ENCODE measurements at regions not wholly inside any gene's neighbourhood (a gene's known extent, or its start where the extent isn't known, plus 50 kb on each side); places are given as distances from the start of the nearest gene placed in this dataset.

DNA sequence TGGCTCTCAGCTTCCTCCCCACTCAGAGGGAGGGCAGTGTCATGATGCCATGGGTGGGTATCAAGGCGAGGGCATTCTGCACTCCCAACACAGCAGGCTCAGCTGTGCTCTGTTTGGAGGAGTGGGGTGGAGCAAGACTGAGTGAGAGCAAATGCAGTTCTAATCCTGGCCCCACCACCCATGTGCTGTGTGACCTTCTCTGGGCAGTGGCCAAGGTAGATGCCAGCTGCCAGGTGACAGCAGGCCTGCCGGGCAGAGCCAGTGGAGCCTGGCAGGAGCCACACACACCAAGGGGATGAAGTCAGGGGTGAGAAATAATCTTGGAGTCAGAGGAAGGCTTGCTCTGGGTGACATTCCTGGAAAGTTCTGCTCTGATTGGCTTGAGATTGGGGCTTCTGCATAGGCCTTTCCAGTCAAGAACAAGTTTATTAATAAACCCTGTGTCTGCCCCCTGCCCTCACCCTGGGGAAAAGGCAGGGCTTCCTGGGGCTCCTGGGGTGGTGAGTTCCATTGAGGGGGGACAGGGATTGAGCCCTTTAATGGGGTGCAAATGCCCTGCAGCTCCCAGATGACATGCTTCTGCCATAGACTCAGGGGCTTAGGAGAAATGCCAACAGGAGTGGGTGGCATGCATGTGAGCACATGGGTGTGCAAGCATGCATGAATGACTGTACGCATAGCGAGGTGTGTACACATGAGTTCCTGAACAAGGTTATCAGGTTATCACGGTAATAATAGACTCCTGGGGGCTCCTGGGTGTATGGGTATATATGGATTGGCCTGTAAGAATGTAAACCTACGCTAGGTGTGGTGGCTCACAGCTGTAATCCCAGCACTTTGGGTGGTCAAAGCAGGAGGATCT, 134.2 kb downstream of the MRPL14 start:
- Histone ChIP-seq H3K36me3 (ENCODE audit: insufficient read depth, low read length) (no peaks in the 10 kb centered on the region), H3K9me3 (ENCODE audit: insufficient read depth, low read depth, low read length) (no peaks in the 10 kb centered on the region), H3K4me3 (ENCODE audit: low read length, poor library complexity, severe bottlenecking) (no peak overlapping the region), H2AFZ (ENCODE audit: low read length) (no peak overlapping the region), H4K20me1 (ENCODE audit: insufficient read depth, low read length, poor library complexity, severe bottlenecking) (no peaks in the 10 kb centered on the region), H3K4me2 (ENCODE audit: low read depth, low read length, poor library complexity, severe bottlenecking) (no peak overlapping the region), H3K27me3 (ENCODE audit: insufficient read depth, low read length, poor library complexity, severe bottlenecking) (no peaks in the 10 kb centered on the region), H3K4me1 (ENCODE audit: insufficient read depth, low read length, poor library complexity, severe bottlenecking) (peaks cover 6% of the 10 kb centered on the region), H3K79me2 (ENCODE audit: insufficient read depth, low read length) (no peaks in the 10 kb centered on the region), H3K9ac (ENCODE audit: low read depth, low read length, poor library complexity, severe bottlenecking) (no peak overlapping the region), H3K9me2 (replicated peaks; ENCODE audit: low read depth, low read length) (no peaks in the 10 kb centered on the region), H3F3A (ENCODE audit: low read depth) (no peaks in the 10 kb centered on the region)
- no peak for TF ChIP-seq EZH2phosphoT487 (IDR thresholded peaks at IDR 0.05; ENCODE audit: borderline replicate concordance)
- TF ChIP-seq, protein P1, sequence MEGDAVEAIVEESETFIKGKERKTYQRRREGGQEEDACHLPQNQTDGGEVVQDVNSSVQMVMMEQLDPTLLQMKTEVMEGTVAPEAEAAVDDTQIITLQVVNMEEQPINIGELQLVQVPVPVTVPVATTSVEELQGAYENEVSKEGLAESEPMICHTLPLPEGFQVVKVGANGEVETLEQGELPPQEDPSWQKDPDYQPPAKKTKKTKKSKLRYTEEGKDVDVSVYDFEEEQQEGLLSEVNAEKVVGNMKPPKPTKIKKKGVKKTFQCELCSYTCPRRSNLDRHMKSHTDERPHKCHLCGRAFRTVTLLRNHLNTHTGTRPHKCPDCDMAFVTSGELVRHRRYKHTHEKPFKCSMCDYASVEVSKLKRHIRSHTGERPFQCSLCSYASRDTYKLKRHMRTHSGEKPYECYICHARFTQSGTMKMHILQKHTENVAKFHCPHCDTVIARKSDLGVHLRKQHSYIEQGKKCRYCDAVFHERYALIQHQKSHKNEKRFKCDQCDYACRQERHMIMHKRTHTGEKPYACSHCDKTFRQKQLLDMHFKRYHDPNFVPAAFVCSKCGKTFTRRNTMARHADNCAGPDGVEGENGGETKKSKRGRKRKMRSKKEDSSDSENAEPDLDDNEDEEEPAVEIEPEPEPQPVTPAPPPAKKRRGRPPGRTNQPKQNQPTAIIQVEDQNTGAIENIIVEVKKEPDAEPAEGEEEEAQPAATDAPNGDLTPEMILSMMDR (conservative IDR thresholded peaks at IDR 0.05; ENCODE audit: low read length): no peak

DNA sequence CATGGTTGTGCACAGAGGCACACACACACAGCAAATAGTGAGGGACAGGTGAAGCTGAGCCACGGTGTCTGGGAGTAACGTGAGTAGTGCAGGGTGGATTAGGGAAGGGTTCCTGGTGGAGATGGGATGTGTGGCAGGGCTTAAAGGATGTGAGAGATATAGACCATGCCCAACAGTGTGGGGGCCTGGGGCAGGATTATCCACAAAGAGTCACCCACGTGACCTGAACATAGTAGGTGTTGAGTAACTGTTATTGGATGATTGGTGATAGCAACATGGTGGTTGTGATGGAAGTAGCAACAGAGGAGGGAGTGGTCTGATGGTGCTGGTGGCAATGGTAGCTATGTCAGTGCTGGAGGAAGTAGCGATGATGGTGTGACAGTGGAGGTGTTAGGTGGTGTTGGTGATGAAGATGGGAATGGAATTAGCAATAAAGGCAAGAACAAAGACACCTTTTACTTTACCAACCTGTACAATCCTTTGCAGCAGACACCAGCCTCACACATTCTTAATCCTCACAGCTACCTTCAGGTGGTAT, 135.1 kb downstream of the MRPL14 start:
- Histone ChIP-seq H3F3A (ENCODE audit: low read depth) (no peaks in the 10 kb centered on the region), H3K79me2 (ENCODE audit: insufficient read depth, low read length) (no peaks in the 10 kb centered on the region), H3K36me3 (ENCODE audit: insufficient read depth, low read length) (no peaks in the 10 kb centered on the region), H3K27me3 (ENCODE audit: insufficient read depth, low read length, poor library complexity, severe bottlenecking) (no peaks in the 10 kb centered on the region), H2AFZ (ENCODE audit: low read length) (no peak overlapping the region), H3K9me2 (replicated peaks; ENCODE audit: low read depth, low read length) (no peaks in the 10 kb centered on the region), H3K4me3 (ENCODE audit: low read length, poor library complexity, severe bottlenecking) (no peak overlapping the region), H3K9ac (ENCODE audit: low read depth, low read length, poor library complexity, severe bottlenecking) (no peak overlapping the region), H3K9me3 (ENCODE audit: insufficient read depth, low read depth, low read length) (no peaks in the 10 kb centered on the region), H3K4me1 (ENCODE audit: insufficient read depth, low read length, poor library complexity, severe bottlenecking) (peaks cover 6% of the 10 kb centered on the region), H3K4me2 (ENCODE audit: low read depth, low read length, poor library complexity, severe bottlenecking) (no peak overlapping the region), H4K20me1 (ENCODE audit: insufficient read depth, low read length, poor library complexity, severe bottlenecking) (no peaks in the 10 kb centered on the region)
- TF ChIP-seq, protein P1 (conservative IDR thresholded peaks at IDR 0.05; ENCODE audit: low read length): no peak
- TF ChIP-seq EZH2phosphoT487 (IDR thresholded peaks at IDR 0.05; ENCODE audit: borderline replicate concordance): no peak

DNA sequence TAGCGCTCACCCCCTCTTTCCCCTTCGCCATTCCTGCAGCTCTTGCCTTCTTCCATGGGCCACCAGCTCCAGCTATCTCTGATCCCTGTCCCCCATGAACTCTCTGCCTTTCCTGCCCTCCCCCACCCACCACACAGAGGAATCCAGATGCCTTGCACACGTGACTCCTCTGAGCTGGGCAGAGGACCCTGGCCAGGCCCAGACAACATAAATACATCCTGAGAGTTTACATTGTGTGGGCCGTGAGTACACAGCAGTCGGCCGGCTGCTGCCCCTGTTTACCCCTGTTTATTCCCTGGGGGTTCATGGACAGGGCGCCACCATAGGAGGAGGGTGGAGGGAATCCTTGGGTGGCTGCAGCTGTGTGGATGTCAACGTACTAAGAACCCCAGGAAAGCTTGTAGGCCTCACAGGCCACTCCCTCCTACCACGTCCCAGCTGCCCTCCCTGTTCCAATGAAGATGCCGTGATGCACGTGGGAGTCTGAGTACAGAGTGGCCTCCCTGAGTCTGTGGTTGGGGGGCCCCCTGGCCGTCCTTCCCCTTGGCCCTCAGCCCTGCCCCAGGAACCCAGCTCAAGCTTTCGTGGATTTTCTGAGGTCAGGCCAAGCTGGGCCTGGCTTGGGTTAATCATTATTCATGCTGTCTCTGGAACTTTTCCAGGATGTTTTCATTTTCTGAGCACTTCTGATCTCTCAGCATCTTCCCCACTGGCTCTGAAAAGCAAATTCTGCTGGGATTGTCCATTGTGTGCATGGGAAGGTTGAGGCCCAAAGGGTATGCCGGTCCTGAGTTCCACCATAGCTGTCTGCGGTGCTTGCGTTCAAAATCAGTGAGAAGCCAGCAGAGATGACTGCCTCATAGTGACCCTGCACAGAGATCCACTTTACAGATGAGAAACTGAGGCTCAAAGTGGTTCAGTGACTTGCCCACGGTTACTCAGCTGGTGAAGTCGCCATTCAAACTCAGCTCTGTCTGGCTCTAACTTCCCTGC, 136.3 kb downstream of the MRPL14 start:
- H3K4me2 ChIP-seq (ENCODE audit: low read depth, low read length, poor library complexity, severe bottlenecking): no peak overlapping the region
- H2AFZ ChIP-seq (ENCODE audit: low read length): no peak overlapping the region
- TF ChIP-seq EZH2phosphoT487 (IDR thresholded peaks at IDR 0.05; ENCODE audit: borderline replicate concordance): no peak
- TF ChIP-seq, protein P1 (conservative IDR thresholded peaks at IDR 0.05; ENCODE audit: low read length): no peak
- H3K79me2 ChIP-seq (ENCODE audit: insufficient read depth, low read length): no peaks in the 10 kb centered on the region
- H3K27me3 ChIP-seq (ENCODE audit: insufficient read depth, low read length, poor library complexity, severe bottlenecking): no peaks in the 10 kb centered on the region
- no peak overlapping the region for H3K4me3 ChIP-seq (ENCODE audit: low read length, poor library complexity, severe bottlenecking)
- H3K4me1 ChIP-seq (ENCODE audit: insufficient read depth, low read length, poor library complexity, severe bottlenecking): peaks cover 6% of the 10 kb centered on the region
- H3K9me2 ChIP-seq (replicated peaks; ENCODE audit: low read depth, low read length): no peaks in the 10 kb centered on the region
- no peaks in the 10 kb centered on the region for H4K20me1 ChIP-seq (ENCODE audit: insufficient read depth, low read length, poor library complexity, severe bottlenecking)
- no peaks in the 10 kb centered on the region for H3K9me3 ChIP-seq (ENCODE audit: insufficient read depth, low read depth, low read length)
- no peak overlapping the region for H3K9ac ChIP-seq (ENCODE audit: low read depth, low read length, poor library complexity, severe bottlenecking)
- H3F3A ChIP-seq (ENCODE audit: low read depth): no peaks in the 10 kb centered on the region
- H3K36me3 ChIP-seq (ENCODE audit: insufficient read depth, low read length): no peaks in the 10 kb centered on the region
